HCT116 (cell line): ENCODE measurements at regions not wholly inside any gene's neighbourhood (a gene's known extent, or its start where the extent isn't known, plus 50 kb on each side); places are given as distances from the start of the nearest gene placed in this dataset.

Source experiments
- ATAC-seq: fragments of 200-7000 bp; cut with Tn5 transposase; 2 replicates; pipeline ENCODE4 v1.9.1; 2020; ENCODE audit warnings: mild to moderate bottlenecking, moderate library complexity
- BruUV-seq: library from RNA; stranded (reverse); fragments of 400-500 nt; replicated peaks from 2 replicates; lab custom pipeline; 2021; lab: Mats Ljungman, UMichigan
- CTCF ChIA-PET: fragments of 300-600 bp; sonication (Branson Sonifier 250); formaldehyde crosslinking; loops from one replicate; lab custom pipeline; 2021; ENCODE audit warnings: antibody characterized with exemption; lab: Charles Lee
- POLR2A ChIA-PET: fragments of 300-600, 350-600 bp; sonication (Branson Sonifier 250); formaldehyde crosslinking; loops from one replicate; lab custom pipeline; 2021; ENCODE audit warnings: antibody characterized with exemption; lab: Charles Lee
- RAD21 ChIA-PET, 2 experiments: fragments of 300-600 bp; sonication (Branson Sonifier 250); formaldehyde crosslinking; loops; one replicate each; lab custom pipeline; 2023; ENCODE audit warnings: low total read pairs in 2 of 2; ENCODE audit not compliant: uncharacterized antibody in 2 of 2, unreplicated experiment in 2 of 2, low non-redundant PET in 1 of 2; lab: Charles Lee
- DNase-seq: peaks from one replicate; pipeline ENCODE4 v3.0.0-alpha.2; 2010; ENCODE audit warnings: low read depth, low spot score
- H2AFZ ChIP-seq: fragments of 200-600 bp; shearing (Covaris generic), sonication (generic); 2 replicates; pipeline ENCODE4 v1.6.1; 2017; ENCODE audit warnings: low read depth, mixed run types, mixed read lengths, antibody characterized with exemption, low read length; ENCODE audit not compliant: poor library complexity, severe bottlenecking
- H3K27ac ChIP-seq: 2 replicates; pipeline ENCODE4 v1.5.1; 2012; ENCODE audit warnings: low read depth, low read length
- H3K27me3 ChIP-seq: fragments of 200-600 bp; sonication (generic); 2 replicates; pipeline ENCODE4 v1.6.1; 2016; ENCODE audit warnings: mixed run types, low read length, mixed read lengths; ENCODE audit not compliant: insufficient read depth
- H3K36me3 ChIP-seq, 2 experiments: fragments of 200-500 bp in 1 of 2; fragments of 200-600 bp in 1 of 2; sonication (Bioruptor generic) in 1 of 2; sonication (generic) in 1 of 2; 2 replicates each; pipeline versions ENCODE4 v1.5.1 to v1.6.1; 2014 to 2016; ENCODE audit warnings: low read length in 2 of 2, inconsistent platforms in 1 of 2, mixed read lengths in 1 of 2, mixed run types in 1 of 2; ENCODE audit not compliant: insufficient read depth in 2 of 2, control insufficient read depth in 1 of 2
- H3K4me1 ChIP-seq, 2 experiments: fragments of 200-600 bp in 1 of 2; sonication (generic) in 1 of 2; 2 replicates each; pipeline versions ENCODE4 v1.5.1 to v1.6.1; 2012 to 2017; ENCODE audit warnings: low read length in 2 of 2, inconsistent platforms in 1 of 2, mild to moderate bottlenecking in 1 of 2, mixed read lengths in 1 of 2, mixed run types in 1 of 2, moderate library complexity in 1 of 2; ENCODE audit not compliant: insufficient read depth in 2 of 2, control insufficient read depth in 1 of 2
- H3K4me2 ChIP-seq: fragments of 200-600 bp; sonication (generic); 2 replicates; pipeline ENCODE4 v1.6.1; 2017; ENCODE audit warnings: mixed run types, low read length, mixed read lengths
- H3K4me3 ChIP-seq, 2 experiments: fragments of 200-600 bp in 1 of 2; sonication (generic) in 1 of 2; replicated peaks in 1 of 2; 2 replicates each; pipeline ENCODE4 v1.5.1; 2011 to 2016; ENCODE audit warnings: low read length in 2 of 2, control low read depth in 1 of 2, low read depth in 1 of 2, mild to moderate bottlenecking in 1 of 2, mixed read lengths in 1 of 2, mixed run types in 1 of 2
- H3K79me2 ChIP-seq: fragments of 200-600 bp; sonication (generic); 2 replicates; pipeline ENCODE4 v1.6.1; 2017; ENCODE audit warnings: mild to moderate bottlenecking, mixed run types, low read length, moderate library complexity, mixed read lengths; ENCODE audit not compliant: insufficient read depth
- H3K9ac ChIP-seq: fragments of 200-600 bp; sonication (generic); 2 replicates; pipeline ENCODE4 v1.6.1; 2016; ENCODE audit warnings: low read length, mixed read lengths
- H3K9me2 ChIP-seq: fragments of 200-600 bp; sonication (generic), shearing (Covaris generic); 2 replicates; pipeline ENCODE4 v1.6.1; 2017; ENCODE audit warnings: mixed run types, mild to moderate bottlenecking, moderate library complexity; ENCODE audit not compliant: insufficient read depth
- H3K9me3 ChIP-seq, 2 experiments: fragments of 200-500 bp in 1 of 2; fragments of 200-600 bp in 1 of 2; sonication (Bioruptor generic) in 1 of 2; sonication (generic) in 1 of 2; 2 replicates each; pipeline ENCODE4 v1.6.1; 2014 to 2017; ENCODE audit warnings: low read length in 2 of 2, mixed read lengths in 2 of 2, inconsistent platforms in 1 of 2, low read depth in 1 of 2, mild to moderate bottlenecking in 1 of 2, mixed run types in 1 of 2, moderate library complexity in 1 of 2; ENCODE audit not compliant: control insufficient read depth in 1 of 2, insufficient read depth in 1 of 2
- H4K20me1 ChIP-seq: fragments of 200-600 bp; sonication (generic), shearing (Covaris generic); 2 replicates; pipeline ENCODE4 v1.6.1; 2017; ENCODE audit warnings: mixed run types, mild to moderate bottlenecking, moderate library complexity; ENCODE audit not compliant: insufficient read depth
- ATF3 ChIP-seq: IDR thresholded peaks from 2 replicates; pipeline ENCODE4 v1.6.1; 2012
- CTCF ChIP-seq, 3 experiments: fragments of 200-600 bp in 1 of 3; sonication (generic) in 1 of 3; IDR thresholded peaks in 2 of 3; conservative IDR thresholded peaks in 1 of 3; 2 replicates each; pipeline ENCODE4 v1.5.1; 2012 to 2017; ENCODE audit warnings: low read depth in 2 of 3, low read length in 2 of 3, antibody characterized with exemption in 1 of 3, borderline replicate concordance in 1 of 3, control low read depth in 1 of 3, mild to moderate bottlenecking in 1 of 3, mixed read lengths in 1 of 3, mixed run types in 1 of 3, moderate library complexity in 1 of 3; ENCODE audit not compliant: insufficient read depth in 1 of 3
- POLR2AphosphoS5 ChIP-seq: IDR thresholded peaks from 2 replicates; pipeline ENCODE4 v1.6.1; 2011; ENCODE audit warnings: mild to moderate bottlenecking, low read depth, low read length, moderate library complexity
- intact Hi-C: fragments of 100-400 bp; cut with micrococcal nuclease; formaldehyde crosslinking; loops from 2 replicates; pipeline ENCODE4 v1.10.0; 2022
- TF ChIP-seq, protein P1 (sequence below): IDR thresholded peaks from 2 replicates; pipeline ENCODE4 v1.6.1; 2012; ENCODE audit warnings: low read depth

DNA sequence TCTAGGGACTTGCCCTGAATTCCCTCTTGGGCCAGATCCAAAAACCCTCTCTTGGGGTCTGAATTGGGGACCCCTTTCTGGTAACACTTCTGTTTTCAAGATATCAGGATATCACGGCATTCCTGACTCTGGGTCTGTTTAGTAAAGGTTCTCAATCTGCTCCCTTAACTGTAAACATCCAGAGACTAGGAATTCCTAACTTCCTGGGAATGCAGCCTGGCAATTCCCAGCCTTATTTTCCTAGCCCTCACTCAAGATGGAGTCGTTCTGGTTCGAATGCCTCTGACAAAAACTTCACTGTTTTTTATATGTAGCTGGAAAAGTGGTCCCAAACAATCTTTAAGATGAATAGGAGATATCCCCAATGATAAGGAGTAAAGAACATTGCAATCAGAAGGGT lies 141.6 kb upstream of the XYLT1 start (continued):
- TF ChIP-seq CTCF (IDR thresholded peaks at IDR 0.05 in 2 of 3, conservative IDR thresholded peaks at IDR 0.05 in 1 of 3; ENCODE audit: borderline replicate concordance in 1 of 3, insufficient read depth in 1 of 3, low read depth in 2 of 3, low read length in 2 of 3) (no peak), ATF3 (no peak)
- TF ChIP-seq, protein P1, sequence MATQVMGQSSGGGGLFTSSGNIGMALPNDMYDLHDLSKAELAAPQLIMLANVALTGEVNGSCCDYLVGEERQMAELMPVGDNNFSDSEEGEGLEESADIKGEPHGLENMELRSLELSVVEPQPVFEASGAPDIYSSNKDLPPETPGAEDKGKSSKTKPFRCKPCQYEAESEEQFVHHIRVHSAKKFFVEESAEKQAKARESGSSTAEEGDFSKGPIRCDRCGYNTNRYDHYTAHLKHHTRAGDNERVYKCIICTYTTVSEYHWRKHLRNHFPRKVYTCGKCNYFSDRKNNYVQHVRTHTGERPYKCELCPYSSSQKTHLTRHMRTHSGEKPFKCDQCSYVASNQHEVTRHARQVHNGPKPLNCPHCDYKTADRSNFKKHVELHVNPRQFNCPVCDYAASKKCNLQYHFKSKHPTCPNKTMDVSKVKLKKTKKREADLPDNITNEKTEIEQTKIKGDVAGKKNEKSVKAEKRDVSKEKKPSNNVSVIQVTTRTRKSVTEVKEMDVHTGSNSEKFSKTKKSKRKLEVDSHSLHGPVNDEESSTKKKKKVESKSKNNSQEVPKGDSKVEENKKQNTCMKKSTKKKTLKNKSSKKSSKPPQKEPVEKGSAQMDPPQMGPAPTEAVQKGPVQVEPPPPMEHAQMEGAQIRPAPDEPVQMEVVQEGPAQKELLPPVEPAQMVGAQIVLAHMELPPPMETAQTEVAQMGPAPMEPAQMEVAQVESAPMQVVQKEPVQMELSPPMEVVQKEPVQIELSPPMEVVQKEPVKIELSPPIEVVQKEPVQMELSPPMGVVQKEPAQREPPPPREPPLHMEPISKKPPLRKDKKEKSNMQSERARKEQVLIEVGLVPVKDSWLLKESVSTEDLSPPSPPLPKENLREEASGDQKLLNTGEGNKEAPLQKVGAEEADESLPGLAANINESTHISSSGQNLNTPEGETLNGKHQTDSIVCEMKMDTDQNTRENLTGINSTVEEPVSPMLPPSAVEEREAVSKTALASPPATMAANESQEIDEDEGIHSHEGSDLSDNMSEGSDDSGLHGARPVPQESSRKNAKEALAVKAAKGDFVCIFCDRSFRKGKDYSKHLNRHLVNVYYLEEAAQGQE = no peak
- TF ChIP-seq, all 23 proteins: peak for 0

DNA sequence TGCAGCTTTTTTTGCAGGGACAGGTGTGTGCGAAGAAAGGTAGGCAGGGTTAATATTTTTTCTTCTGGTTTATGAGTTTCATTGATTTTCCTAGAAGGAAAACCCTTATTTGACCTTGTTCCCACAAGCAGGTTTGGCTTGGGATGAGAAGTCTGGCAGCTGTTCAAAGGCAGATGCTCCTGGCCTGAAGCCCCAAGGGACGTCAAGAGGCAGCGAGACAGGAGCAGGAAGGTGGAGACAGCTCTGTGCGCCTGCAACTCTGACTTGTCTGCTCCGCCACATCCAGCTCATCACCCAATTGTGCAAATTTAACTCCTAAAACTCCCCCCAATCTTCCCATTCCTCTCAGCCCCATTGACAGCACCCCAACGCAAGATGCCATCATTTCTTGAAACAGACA lies 136.8 kb upstream of the XYLT1 start:
- ATAC-seq (no peak), DNase-seq (no peak)
- Histone ChIP-seq H3K9me2 (no peaks in the 10 kb centered on the region), H3K36me3 (no peaks in the 10 kb centered on the region), H3K79me2 (no peaks in the 10 kb centered on the region), H3K27ac (no peak overlapping the region), H3K27me3 (peaks cover 52% of the 10 kb centered on the region), H3K9ac (no peak overlapping the region), H3K4me2 (no peak overlapping the region), H3K4me1 (no peaks in the 10 kb centered on the region), H3K4me3 (no peak overlapping the region), H4K20me1 (no peaks in the 10 kb centered on the region), H2AFZ (no peak overlapping the region), H3K9me3 (no peaks in the 10 kb centered on the region)
- no TSS peak for BruUV-seq
- intact Hi-C loops = no loop called here
- ChIA-PET CTCF (no interaction called here), RAD21 (no interaction called here), POLR2A (no interaction called here)
- TF ChIP-seq POLR2AphosphoS5 = no peak
